Esophagus muscularis mucosa (tissue), 4 donors: ENCODE measurements at regions not wholly inside any gene's neighbourhood (a gene's known extent, or its start where the extent isn't known, plus 50 kb on each side); places are given as distances from the start of the nearest gene placed in this dataset.

ENCODE experiments used
- DNase-seq: peaks from one replicate; pipeline ENCODE4 v3.0.0-alpha.2; 2017; ENCODE audit errors: extremely low spot score
- H3K27ac ChIP-seq, 4 donors: fragments of 200-600 bp; sonication (generic); replicated peaks in 1 of 4; 1 replicate in 3 of 4; 2 replicates in 1 of 4; pipeline ENCODE4 v1.5.1; 2016 to 2019; ENCODE audit warnings: mild to moderate bottlenecking in 1 of 4
- H3K27me3 ChIP-seq, 4 donors: fragments of 200-600 bp; sonication (generic); one replicate each; pipeline versions ENCODE4 v1.5.1 to v1.6.0; 2016 to 2019
- H3K36me3 ChIP-seq, 4 donors: fragments of 200-600 bp; sonication (generic); one replicate each; pipeline ENCODE4 v1.5.1; 2016 to 2019
- H3K4me1 ChIP-seq, 4 donors: fragments of 200-600 bp; sonication (generic); one replicate each; pipeline ENCODE4 v1.5.1; 2016 to 2019
- H3K4me3 ChIP-seq, 4 donors: fragments of 200-600 bp; sonication (generic); 1 replicate in 2 of 4; 2 replicates in 2 of 4; pipeline ENCODE4 v1.5.1; 2016 to 2019; ENCODE audit warnings: mild to moderate bottlenecking in 4 of 4, moderate library complexity in 1 of 4
- H3K9me3 ChIP-seq, 4 donors: fragments of 200-600 bp; sonication (generic); 1 replicate in 3 of 4; 2 replicates in 1 of 4; pipeline ENCODE4 v1.5.1; 2016 to 2019
- CTCF ChIP-seq, 3 experiments: fragments of 200-600 bp in 2 of 3; fragments of 450-650 bp in 1 of 3; sonication (generic) in 2 of 3; IDR thresholded peaks; one replicate each; pipeline ENCODE4 v1.5.1; 2017 to 2019; ENCODE audit warnings: antibody characterized with exemption in 3 of 3, mild to moderate bottlenecking in 2 of 3, moderate library complexity in 1 of 3
- EP300 ChIP-seq: sonication (generic); formaldehyde crosslinking; IDR thresholded peaks from one replicate; pipeline ENCODE4 v1.6.1; 2017; ENCODE audit warnings: antibody characterized with exemption
- POLR2A ChIP-seq: fragments of 450-650 bp; IDR thresholded peaks from one replicate; pipeline ENCODE4 v1.6.1; 2017; ENCODE audit warnings: antibody characterized with exemption, moderate library complexity, mild to moderate bottlenecking, low read depth
- POLR2AphosphoS5 ChIP-seq, 2 donors: sonication (generic); formaldehyde crosslinking; IDR thresholded peaks; one replicate each; pipeline ENCODE4 v1.6.1; 2017; ENCODE audit warnings: antibody characterized with exemption in 2 of 2
- WGBS: methylation state at CpG from one replicate; pipeline ENCODE4 v1.1.5; 2018; 5-methylcytosine and 5-hydroxymethylcytosine counted together
- intact Hi-C: fragments of 100-400 bp; cut with DNase I; formaldehyde crosslinking; loops from one replicate; pipeline ENCODE4 v1.15.1; 2023

GRCh38 chr10:120076996-120077706 lies 184.6 kb downstream of the SEC23IP start:
- peak; percentile 82 for DNase-seq

GRCh38 chr10:120077707-120078492 lies 185.4 kb downstream of the SEC23IP start:
- Histone ChIP-seq H3K36me3 (no peaks in the 10 kb centered on the region), H3K27ac (no peak overlapping the region), H3K4me3 (no peak overlapping the region), H3K27me3 (peaks cover 0 to 29% (median 0%) of the 10 kb centered on the region in 4 donors), H3K9me3 (peaks cover 0 to 11% (median 5%) of the 10 kb centered on the region in 4 donors), H3K4me1 (no peaks in the 10 kb centered on the region)
- 64% methylated on average over 14 of the region's 14 CpGs for WGBS
- intact Hi-C loops = no loop called here
- no peak for TF ChIP-seq POLR2AphosphoS5 (IDR thresholded peaks at IDR 0.05)
- no peak for TF ChIP-seq POLR2A
- TF ChIP-seq EP300 = no peak
- TF ChIP-seq CTCF (IDR thresholded peaks at IDR 0.05) = no peak
- peak; percentile 57 for DNase-seq

More at GRCh38 chr10:120076996-120077706, 184.6 kb downstream of the SEC23IP start:
- no peak for TF ChIP-seq EP300
- no peak for TF ChIP-seq CTCF (IDR thresholded peaks at IDR 0.05)
- TF ChIP-seq POLR2AphosphoS5 (IDR thresholded peaks at IDR 0.05) = no peak
- no peak for TF ChIP-seq POLR2A
- Histone ChIP-seq H3K36me3 (no peaks in the 10 kb centered on the region), H3K4me3 (no peak overlapping the region), H3K9me3 (peaks cover 0 to 12% (median 9%) of the 10 kb centered on the region in 4 donors), H3K4me1 (no peaks in the 10 kb centered on the region), H3K27ac (no peak overlapping the region), H3K27me3 (peaks cover 0 to 34% (median 0%) of the 10 kb centered on the region in 4 donors)
- intact Hi-C loops = no loop called here
- WGBS = 70% methylated on average over 11 of the region's 11 CpGs

GRCh38 chr10:120085096-120085796 lies 192.7 kb downstream of the SEC23IP start:
- intact Hi-C loops = no loop called here
- no peaks in the 10 kb centered on the region for H3K9me3 ChIP-seq
- no peaks in the 10 kb centered on the region for H3K36me3 ChIP-seq
- H3K27ac ChIP-seq = no peak overlapping the region
- TF ChIP-seq CTCF (IDR thresholded peaks at IDR 0.05) = no peak
- TF ChIP-seq EP300 = no peak
- no peak for TF ChIP-seq POLR2A
- no peak for TF ChIP-seq POLR2AphosphoS5 (IDR thresholded peaks at IDR 0.05)
- 16% methylated on average over 5 of the region's 5 CpGs for WGBS
- no peak overlapping the region for H3K4me3 ChIP-seq
- H3K4me1 ChIP-seq = no peaks in the 10 kb centered on the region
- peak; percentile 68 for DNase-seq
- H3K27me3 ChIP-seq = peaks cover 0 to 15% (median 0%) of the 10 kb centered on the region in 4 donors

- no peaks in the 10 kb centered on the region for H3K4me1 ChIP-seq
- TF ChIP-seq CTCF (IDR thresholded peaks at IDR 0.05) (no peak), POLR2A (no peak), EP300 (no peak), POLR2AphosphoS5 (IDR thresholded peaks at IDR 0.05) (no peak)
- 81% methylated on average over 6 of the region's 6 CpGs for WGBS
These were observed 193.5 kb downstream of the SEC23IP start for GRCh38 chr10:120086066-120086465.

More at GRCh38 chr10:120086066-120086465, 193.5 kb downstream of the SEC23IP start:
- H3K9me3 ChIP-seq = no peaks in the 10 kb centered on the region
- no peak overlapping the region for H3K4me3 ChIP-seq
- H3K27ac ChIP-seq = no peak overlapping the region
- intact Hi-C loops = no loop called here
- no peak for DNase-seq
- H3K27me3 ChIP-seq = peaks cover 0 to 13% (median 0%) of the 10 kb centered on the region in 4 donors
- H3K36me3 ChIP-seq = no peaks in the 10 kb centered on the region
